SU-DHL-6 (cell line): ENCODE measurements at regions not wholly inside any gene's neighbourhood (a gene's known extent, or its start where the extent isn't known, plus 50 kb on each side); places are given as distances from the start of the nearest gene placed in this dataset.

ENCODE experiments used
- H2AFZ ChIP-seq: fragments of 200-600 bp; sonication (generic); 2 replicates; pipeline ENCODE4 v1.6.1; 2014; ENCODE audit warnings: low read depth, mild to moderate bottlenecking, moderate library complexity, mixed read lengths, antibody characterized with exemption, low read length; ENCODE audit not compliant: severe bottlenecking
- H3F3A ChIP-seq: fragments of 200-600 bp; shearing (Covaris generic); 2 replicates; pipeline ENCODE4 v1.6.0; 2016; ENCODE audit warnings: antibody characterized with exemption, mild to moderate bottlenecking; ENCODE audit not compliant: insufficient read depth
- H3K27ac ChIP-seq: fragments of 200-600 bp; sonication (generic); 2 replicates; pipeline ENCODE4 v1.5.1; 2016; ENCODE audit warnings: low read depth, mild to moderate bottlenecking, low read length, moderate library complexity, mixed read lengths
- H3K27me3 ChIP-seq: fragments of 200-600 bp; sonication (generic), shearing (Covaris generic); 2 replicates; pipeline ENCODE4 v1.6.0; 2014; ENCODE audit warnings: mild to moderate bottlenecking, low read length
- H3K36me3 ChIP-seq: fragments of 200-600 bp; sonication (generic); 2 replicates; pipeline ENCODE4 v1.6.1; 2014; ENCODE audit warnings: mild to moderate bottlenecking, low read length, mixed read lengths
- H3K4me2 ChIP-seq: fragments of 300-600, 200-600 bp; shearing (Covaris generic), sonication (generic); 2 replicates; pipeline ENCODE4 v1.6.0; 2014; ENCODE audit warnings: low read length, low read depth, mild to moderate bottlenecking; ENCODE audit not compliant: poor library complexity, severe bottlenecking
- H3K4me3 ChIP-seq: fragments of 200-600 bp; sonication (generic); 2 replicates; pipeline ENCODE4 v1.5.1; 2014; ENCODE audit warnings: antibody characterized with exemption, low read length, mild to moderate bottlenecking, mixed read lengths; ENCODE audit not compliant: insufficient read depth, poor library complexity, severe bottlenecking
- H3K79me2 ChIP-seq: fragments of 200-600 bp; sonication (generic); 2 replicates; pipeline ENCODE4 v1.6.1; 2014; ENCODE audit warnings: mild to moderate bottlenecking, low read length, moderate library complexity; ENCODE audit not compliant: insufficient read depth
- H3K9ac ChIP-seq: fragments of 200-600 bp; sonication (generic); 2 replicates; pipeline ENCODE4 v1.7.0; 2014; ENCODE audit warnings: mild to moderate bottlenecking, low read length
- H3K9me2 ChIP-seq: fragments of 200-600 bp; sonication (generic); replicated peaks from 2 replicates; pipeline ENCODE4 v1.6.1; 2014; ENCODE audit warnings: low read length; ENCODE audit not compliant: insufficient read depth
- H3K9me3 ChIP-seq: fragments of 200-600 bp; sonication (generic); 2 replicates; pipeline ENCODE4 v1.6.1; 2014; ENCODE audit warnings: low read length, mixed read lengths; ENCODE audit not compliant: insufficient read depth
- H4K20me1 ChIP-seq: fragments of 200-600 bp; sonication (generic); 2 replicates; pipeline ENCODE4 v1.6.1; 2014; ENCODE audit warnings: low read depth, mild to moderate bottlenecking, antibody characterized with exemption, low read length, moderate library complexity, mixed read lengths
- EZH2phosphoT487 ChIP-seq: fragments of 200-600 bp; sonication (generic), shearing (Covaris generic); conservative IDR thresholded peaks from 2 replicates; pipeline ENCODE4 v1.6.1; 2018; ENCODE audit warnings: mild to moderate bottlenecking, antibody characterized with exemption, low read length, moderate library complexity, mixed read lengths
- TF ChIP-seq, protein P1 (sequence below): fragments of 200-600 bp; sonication (generic); IDR thresholded peaks from one replicate; pipeline ENCODE4 v1.5.1; 2017; ENCODE audit warnings: antibody characterized with exemption, mild to moderate bottlenecking, low read length, moderate library complexity; ENCODE audit not compliant: insufficient read depth, poor library complexity, severe bottlenecking

DNA sequence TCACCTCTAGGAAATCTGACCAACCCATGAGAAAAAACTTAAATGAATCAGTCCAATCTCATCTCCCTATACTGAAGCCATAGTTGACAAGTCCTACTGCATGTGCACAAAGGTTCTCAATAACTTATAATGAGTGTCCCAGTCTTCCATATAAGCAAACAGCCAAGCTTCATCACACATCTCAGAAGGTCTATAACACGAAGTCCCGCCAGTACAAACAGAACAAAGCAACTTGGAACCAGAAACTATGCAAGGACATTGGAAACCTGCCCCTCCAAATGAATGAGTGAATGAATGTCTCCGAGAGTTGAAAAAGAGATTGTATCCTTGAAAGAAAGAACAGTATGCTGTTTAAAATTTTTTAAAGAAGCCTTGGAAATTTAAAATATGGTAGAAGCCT is 53.6 kb upstream of the IPO9 start:
- no peak overlapping the region for H3K9ac ChIP-seq
- no peaks in the 10 kb centered on the region for H3K9me2 ChIP-seq
- no peak overlapping the region for H3K4me3 ChIP-seq
- H3K79me2 ChIP-seq = no peaks in the 10 kb centered on the region
- no peak overlapping the region for H3K27ac ChIP-seq
- no peaks in the 10 kb centered on the region for H3F3A ChIP-seq
- no peak overlapping the region for H3K4me2 ChIP-seq
- H2AFZ ChIP-seq = no peak overlapping the region
- no peaks in the 10 kb centered on the region for H3K9me3 ChIP-seq
- peaks cover 2% of the 10 kb centered on the region; the same call in 1 of the 2 replicates for H3K27me3 ChIP-seq
- no peaks in the 10 kb centered on the region for H3K36me3 ChIP-seq
- no peak for TF ChIP-seq EZH2phosphoT487
- TF ChIP-seq, protein P1, sequence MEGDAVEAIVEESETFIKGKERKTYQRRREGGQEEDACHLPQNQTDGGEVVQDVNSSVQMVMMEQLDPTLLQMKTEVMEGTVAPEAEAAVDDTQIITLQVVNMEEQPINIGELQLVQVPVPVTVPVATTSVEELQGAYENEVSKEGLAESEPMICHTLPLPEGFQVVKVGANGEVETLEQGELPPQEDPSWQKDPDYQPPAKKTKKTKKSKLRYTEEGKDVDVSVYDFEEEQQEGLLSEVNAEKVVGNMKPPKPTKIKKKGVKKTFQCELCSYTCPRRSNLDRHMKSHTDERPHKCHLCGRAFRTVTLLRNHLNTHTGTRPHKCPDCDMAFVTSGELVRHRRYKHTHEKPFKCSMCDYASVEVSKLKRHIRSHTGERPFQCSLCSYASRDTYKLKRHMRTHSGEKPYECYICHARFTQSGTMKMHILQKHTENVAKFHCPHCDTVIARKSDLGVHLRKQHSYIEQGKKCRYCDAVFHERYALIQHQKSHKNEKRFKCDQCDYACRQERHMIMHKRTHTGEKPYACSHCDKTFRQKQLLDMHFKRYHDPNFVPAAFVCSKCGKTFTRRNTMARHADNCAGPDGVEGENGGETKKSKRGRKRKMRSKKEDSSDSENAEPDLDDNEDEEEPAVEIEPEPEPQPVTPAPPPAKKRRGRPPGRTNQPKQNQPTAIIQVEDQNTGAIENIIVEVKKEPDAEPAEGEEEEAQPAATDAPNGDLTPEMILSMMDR = no peak
- no peaks in the 10 kb centered on the region for H4K20me1 ChIP-seq

DNA sequence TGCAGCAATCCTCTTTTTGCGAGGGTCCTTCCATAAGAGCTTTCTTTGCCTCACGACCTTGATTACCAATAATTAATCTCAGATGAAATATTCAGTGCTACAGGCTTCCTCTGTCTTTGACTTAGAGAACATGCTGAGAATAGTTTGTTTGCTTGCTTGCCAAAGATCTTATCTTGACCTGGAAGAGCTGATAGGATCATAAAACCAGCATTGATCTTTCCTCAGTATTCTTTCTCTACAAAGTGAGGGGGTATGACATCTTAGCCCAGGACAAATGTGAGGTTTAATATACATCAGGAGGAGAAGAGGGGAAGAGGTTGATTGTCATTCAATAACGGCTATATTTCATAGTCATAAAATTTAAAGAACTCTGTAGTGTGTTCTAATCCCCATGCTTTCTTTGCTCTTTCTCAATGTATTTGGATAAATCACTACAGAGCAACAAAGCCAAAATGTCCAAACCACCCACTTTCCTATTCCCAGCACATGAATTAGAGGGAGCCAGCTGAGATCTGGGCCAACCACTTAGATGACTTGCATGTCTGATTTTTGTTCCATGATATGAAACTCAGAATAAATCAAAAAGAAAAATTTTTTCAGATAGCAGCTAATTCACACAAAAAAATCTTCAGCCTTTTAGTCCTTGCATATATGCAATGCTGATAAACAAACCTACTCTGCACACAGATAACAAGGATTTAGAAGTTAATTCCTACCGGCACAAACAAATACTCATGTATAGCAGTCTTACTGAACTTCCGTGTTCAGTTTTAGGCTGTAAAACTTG is 50.5 kb upstream of the IPO9 start:
- no peaks in the 10 kb centered on the region for H4K20me1 ChIP-seq
- no peak for TF ChIP-seq EZH2phosphoT487
- peaks cover 2% of the 10 kb centered on the region; the same call in 1 of the 2 replicates for H3K27me3 ChIP-seq
- H3K27ac ChIP-seq = no peak overlapping the region
- H2AFZ ChIP-seq = no peak overlapping the region
- H3F3A ChIP-seq = no peaks in the 10 kb centered on the region
- H3K9me2 ChIP-seq = no peaks in the 10 kb centered on the region
- H3K9me3 ChIP-seq = no peaks in the 10 kb centered on the region
- no peak overlapping the region for H3K4me2 ChIP-seq
- no peaks in the 10 kb centered on the region for H3K36me3 ChIP-seq
- H3K9ac ChIP-seq = no peak overlapping the region
- no peak overlapping the region for H3K4me3 ChIP-seq
- no peaks in the 10 kb centered on the region for H3K79me2 ChIP-seq
